Mucosa of rectum (tissue), 2 donors: ENCODE measurements at regions not wholly inside any gene's neighbourhood (a gene's known extent, or its start where the extent isn't known, plus 50 kb on each side); places are given as distances from the start of the nearest gene placed in this dataset.

ENCODE experiments used
- H3K27ac ChIP-seq, 2 donors: one replicate each; pipeline ENCODE4 v1.7.0; 2013; ENCODE audit warnings: inconsistent platforms in 2 of 2, low read depth in 2 of 2, low read length in 2 of 2
- H3K27me3 ChIP-seq, 2 donors: one replicate each; pipeline ENCODE4 v1.7.0; 2013; ENCODE audit warnings: low read length in 2 of 2; ENCODE audit not compliant: control insufficient read depth in 2 of 2, insufficient read depth in 2 of 2
- H3K36me3 ChIP-seq, 2 donors: one replicate each; pipeline ENCODE4 v1.7.0; 2013; ENCODE audit warnings: low read length in 2 of 2; ENCODE audit not compliant: control insufficient read depth in 2 of 2, insufficient read depth in 2 of 2
- H3K4me1 ChIP-seq, 2 donors: one replicate each; pipeline ENCODE4 v1.7.0; 2013; ENCODE audit warnings: low read length in 2 of 2, mild to moderate bottlenecking in 1 of 2; ENCODE audit not compliant: control insufficient read depth in 2 of 2, insufficient read depth in 2 of 2
- H3K4me3 ChIP-seq, 2 donors: one replicate each; pipeline ENCODE4 v1.7.0; 2013; ENCODE audit warnings: low read length in 2 of 2
- H3K9ac ChIP-seq, 2 donors: one replicate each; pipeline ENCODE4 v1.7.0; 2013; ENCODE audit warnings: low read length in 2 of 2, low read depth in 1 of 2, mild to moderate bottlenecking in 1 of 2
- H3K9me3 ChIP-seq, 2 donors: one replicate each; pipeline ENCODE4 v1.7.0; 2013; ENCODE audit warnings: low read length in 2 of 2; ENCODE audit not compliant: control insufficient read depth in 2 of 2
- donor health status: healthy.
- donor health status: Normal muscosa, but diverticular disease.

DNA sequence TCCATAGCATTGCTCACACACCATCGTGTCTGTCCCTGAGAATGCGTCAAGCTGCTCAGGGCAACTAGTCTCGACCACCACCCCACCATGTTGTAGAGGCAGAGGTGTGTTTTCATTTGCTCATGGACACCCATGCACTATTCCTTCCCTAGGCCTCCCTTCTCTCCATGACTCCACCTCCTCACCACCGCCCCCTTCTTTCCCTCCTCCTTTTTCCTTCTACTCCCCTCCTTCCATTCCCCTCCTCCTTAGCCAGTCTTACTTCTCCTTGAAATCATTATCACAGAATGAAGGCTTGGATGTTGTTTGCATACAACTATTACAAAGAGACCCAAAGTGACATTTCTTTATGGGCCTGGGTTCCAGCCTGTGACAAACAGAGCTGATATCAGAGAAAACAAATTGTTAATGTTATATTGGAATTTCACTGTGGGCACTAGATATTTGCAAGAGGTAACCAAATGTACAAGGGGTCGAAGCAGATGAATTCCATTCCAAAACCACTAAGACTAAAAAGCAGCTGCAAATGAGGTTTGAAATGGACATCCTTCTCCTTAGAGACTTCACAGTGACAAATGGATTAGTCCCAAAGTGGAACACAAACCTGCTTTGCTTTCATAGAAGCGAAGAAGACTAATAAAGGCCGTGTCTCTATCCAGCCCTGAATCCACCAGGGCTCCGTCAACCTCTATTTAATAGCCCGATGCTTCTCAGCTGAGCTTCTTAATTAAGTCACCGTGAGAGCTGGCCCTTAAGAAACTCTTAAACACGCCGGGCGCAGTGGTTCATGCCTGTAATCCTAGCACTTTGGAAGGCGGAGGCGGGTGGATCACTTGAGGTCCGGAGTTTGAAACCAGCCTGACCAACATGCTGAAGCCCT, 275.8 kb upstream of the SULF2 start:
- Histone ChIP-seq H3K36me3 (no peaks in the 10 kb centered on the region), H3K4me3 (no peak overlapping the region), H3K9me3 (no peaks in the 10 kb centered on the region)

DNA sequence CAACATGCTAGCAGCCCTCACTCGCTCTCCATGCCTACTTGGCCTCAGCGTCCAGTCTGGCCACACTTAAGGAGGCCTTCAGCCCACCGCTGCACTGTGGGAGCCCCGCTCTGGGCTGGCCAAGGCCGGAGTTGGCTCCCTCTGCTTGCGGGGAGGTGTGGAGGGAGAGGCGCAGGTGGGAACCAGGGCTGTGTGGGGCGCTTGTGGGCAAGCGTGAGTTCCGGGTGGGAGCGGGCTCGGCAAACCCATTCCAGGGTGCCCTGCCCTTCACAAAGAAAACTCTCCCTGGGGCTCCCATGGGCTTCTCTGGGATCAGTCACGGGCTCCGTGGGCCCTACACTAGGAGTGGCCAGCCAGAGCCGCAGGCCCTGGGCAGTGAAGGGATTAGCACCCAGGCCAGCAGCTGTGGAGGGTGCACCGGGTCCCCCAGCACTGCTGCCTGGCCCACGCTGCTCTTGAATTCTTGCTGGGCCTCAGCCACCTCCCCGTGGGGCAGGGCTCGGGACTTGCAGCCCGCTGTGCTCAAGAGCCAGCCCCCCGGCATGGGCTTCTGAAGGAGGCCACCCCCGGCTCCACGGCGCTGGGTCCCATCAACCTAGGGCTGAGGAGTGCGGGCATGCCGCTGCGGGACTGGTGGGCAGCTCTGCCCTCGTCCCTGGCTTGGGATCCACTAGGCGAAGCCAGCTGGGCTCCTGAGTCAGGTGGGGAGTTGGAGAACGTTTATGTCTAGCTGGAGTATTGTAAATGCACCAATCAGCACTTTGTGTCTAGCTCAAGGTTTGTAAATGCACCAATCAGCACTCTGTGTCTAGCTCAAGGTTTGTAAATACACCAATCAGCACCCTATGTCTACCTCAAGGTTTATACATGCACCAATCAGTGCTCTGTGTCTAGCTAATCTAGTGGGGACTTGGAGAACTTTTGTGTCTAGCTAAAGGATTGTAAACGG, 273.6 kb upstream of the SULF2 start:
- Histone ChIP-seq H3K9ac (no peak overlapping the region), H3K27me3 (no peaks in the 10 kb centered on the region), H3K27ac (no peak overlapping the region), H3K4me1 (no peaks in the 10 kb centered on the region), H3K36me3 (no peaks in the 10 kb centered on the region), H3K9me3 (no peaks in the 10 kb centered on the region), H3K4me3 (no peak overlapping the region)

More for the DNA sequence above, 275.8 kb upstream of the SULF2 start:
- no peaks in the 10 kb centered on the region for H3K4me1 ChIP-seq
- H3K27me3 ChIP-seq: no peaks in the 10 kb centered on the region
- H3K27ac ChIP-seq: no peak overlapping the region
- no peak overlapping the region for H3K9ac ChIP-seq

DNA sequence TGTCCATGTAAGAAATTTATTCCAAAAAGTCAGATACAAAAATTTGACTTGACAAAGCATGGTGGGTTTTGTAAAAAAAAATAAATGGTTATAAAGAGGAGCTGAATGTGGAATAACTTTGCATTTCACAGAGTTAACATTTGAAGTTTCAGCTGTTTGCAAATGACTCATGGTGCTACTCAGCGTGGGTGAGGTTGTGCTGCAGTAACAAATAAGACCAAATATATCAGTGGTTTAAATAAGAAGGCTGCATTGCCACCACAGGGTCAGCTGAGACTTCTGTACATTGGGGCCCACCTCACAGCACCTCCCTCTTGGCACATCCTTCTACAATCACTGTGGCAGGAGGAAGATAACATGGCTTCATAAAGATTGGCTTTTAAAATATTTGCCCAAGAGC, 272.5 kb upstream of the SULF2 start:
- no peaks in the 10 kb centered on the region for H3K9me3 ChIP-seq
- H3K9ac ChIP-seq: no peak overlapping the region
- H3K27ac ChIP-seq: no peak overlapping the region
- H3K27me3 ChIP-seq: peaks cover 0 to 3% of the 10 kb centered on the region in 2 donors
- H3K36me3 ChIP-seq: no peaks in the 10 kb centered on the region
- no peaks in the 10 kb centered on the region for H3K4me1 ChIP-seq
- no peak overlapping the region for H3K4me3 ChIP-seq

DNA sequence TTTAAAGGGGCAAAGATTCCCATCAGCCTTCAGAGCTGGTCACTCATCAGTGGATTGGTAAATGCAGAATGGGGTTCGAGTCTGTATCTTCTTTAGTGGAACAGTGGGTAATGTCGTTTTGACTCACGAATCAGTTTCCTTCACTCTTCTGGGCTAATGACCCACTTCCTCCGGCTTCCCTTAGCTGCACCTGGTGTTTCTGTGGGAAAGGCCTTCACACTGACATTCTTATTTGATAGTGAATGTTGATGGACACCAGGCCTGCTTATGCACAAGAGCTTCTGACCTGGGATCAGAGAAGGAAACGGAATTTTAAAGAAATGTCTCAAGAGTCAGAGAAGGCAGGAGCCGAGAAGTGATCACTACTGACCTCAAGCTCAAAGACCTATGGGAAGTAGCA, 272.0 kb upstream of the SULF2 start:
- Histone ChIP-seq H3K9ac (no peak overlapping the region), H3K4me1 (no peaks in the 10 kb centered on the region), H3K27ac (no peak overlapping the region), H3K36me3 (no peaks in the 10 kb centered on the region), H3K4me3 (no peak overlapping the region), H3K27me3 (peaks cover 0 to 3% of the 10 kb centered on the region in 2 donors), H3K9me3 (no peaks in the 10 kb centered on the region)

DNA sequence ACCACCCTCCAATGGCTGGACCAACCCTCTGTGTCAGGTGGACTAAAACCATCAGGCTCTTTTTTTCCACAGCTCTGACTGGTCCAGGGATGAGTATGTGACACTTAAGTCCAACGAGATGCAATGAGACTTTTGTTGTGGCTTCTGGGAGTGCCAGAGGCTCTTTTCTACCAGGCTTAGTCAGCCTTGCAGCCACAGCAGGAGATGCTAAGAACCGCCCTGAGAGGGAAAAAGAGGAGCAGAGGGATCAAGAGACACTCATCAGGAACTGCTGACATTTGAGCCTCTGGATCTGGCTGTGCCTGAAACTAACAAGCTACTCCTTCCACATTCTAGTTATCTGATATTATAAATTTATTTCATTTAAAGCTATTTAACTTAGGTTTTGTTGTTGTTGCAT, 270.9 kb upstream of the SULF2 start:
- no peak overlapping the region for H3K9ac ChIP-seq
- H3K4me3 ChIP-seq: no peak overlapping the region
- no peak overlapping the region for H3K27ac ChIP-seq
- no peaks in the 10 kb centered on the region for H3K4me1 ChIP-seq
- H3K9me3 ChIP-seq: no peaks in the 10 kb centered on the region
- H3K27me3 ChIP-seq: peaks cover 0 to 3% of the 10 kb centered on the region in 2 donors
- H3K36me3 ChIP-seq: no peaks in the 10 kb centered on the region

DNA sequence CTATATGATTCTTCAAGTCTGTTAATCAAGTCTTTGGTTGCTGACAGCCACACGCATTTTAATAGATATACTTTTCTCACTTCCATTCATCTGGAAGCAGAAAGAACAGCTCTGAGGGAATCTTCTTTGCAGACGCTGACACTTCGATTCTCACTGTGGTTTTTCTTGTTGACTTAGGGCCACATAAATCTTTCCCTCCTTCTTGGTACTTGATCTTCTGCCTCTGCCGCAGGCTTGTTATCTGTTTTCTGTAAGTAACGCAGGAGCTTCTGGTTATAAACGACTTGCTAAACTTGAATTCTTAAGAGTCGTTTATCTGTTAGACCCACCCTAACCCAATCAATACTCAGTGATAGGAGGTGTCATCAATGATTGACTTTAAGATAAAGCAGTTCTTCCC, 268.8 kb upstream of the SULF2 start:
- H3K36me3 ChIP-seq: no peaks in the 10 kb centered on the region

DNA sequence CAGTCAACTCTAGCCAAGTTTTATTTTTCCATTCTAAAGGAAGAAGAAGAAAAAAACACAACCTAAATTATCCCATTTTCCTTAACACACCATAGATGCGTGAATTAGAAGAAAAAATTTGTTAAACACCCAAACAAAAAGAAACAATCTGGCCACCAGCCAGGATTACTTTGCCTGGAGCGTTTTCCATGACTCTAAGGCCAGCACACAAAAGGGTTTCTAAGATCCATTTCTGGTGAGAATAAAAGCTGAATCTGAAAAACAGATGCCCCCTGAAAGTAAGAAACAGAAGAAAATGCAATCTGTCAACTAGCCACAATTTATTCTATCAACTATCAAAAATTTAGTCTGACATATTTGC, 267.2 kb upstream of the SULF2 start:
- no peaks in the 10 kb centered on the region for H3K9me3 ChIP-seq
- no peak overlapping the region for H3K9ac ChIP-seq
- H3K27me3 ChIP-seq: peaks cover 0 to 3% of the 10 kb centered on the region in 2 donors
- no peaks in the 10 kb centered on the region for H3K36me3 ChIP-seq
- no peak overlapping the region for H3K27ac ChIP-seq
- no peaks in the 10 kb centered on the region for H3K4me1 ChIP-seq
- no peak overlapping the region for H3K4me3 ChIP-seq

More for the DNA sequence above, 268.8 kb upstream of the SULF2 start:
- H3K9me3 ChIP-seq: no peaks in the 10 kb centered on the region
- H3K9ac ChIP-seq: no peak overlapping the region
- H3K4me3 ChIP-seq: no peak overlapping the region
- peaks cover 0 to 3% of the 10 kb centered on the region in 2 donors for H3K27me3 ChIP-seq
- H3K27ac ChIP-seq: no peak overlapping the region
- no peaks in the 10 kb centered on the region for H3K4me1 ChIP-seq

GRCh38 chr20:48051794-48052474, 266.7 kb upstream of the SULF2 start:
- Histone ChIP-seq H3K9me3 (no peaks in the 10 kb centered on the region), H3K9ac (no peak overlapping the region), H3K36me3 (no peaks in the 10 kb centered on the region), H3K27ac (no peak overlapping the region), H3K4me3 (no peak overlapping the region), H3K27me3 (peaks cover 0 to 3% of the 10 kb centered on the region in 2 donors), H3K4me1 (no peaks in the 10 kb centered on the region)

DNA sequence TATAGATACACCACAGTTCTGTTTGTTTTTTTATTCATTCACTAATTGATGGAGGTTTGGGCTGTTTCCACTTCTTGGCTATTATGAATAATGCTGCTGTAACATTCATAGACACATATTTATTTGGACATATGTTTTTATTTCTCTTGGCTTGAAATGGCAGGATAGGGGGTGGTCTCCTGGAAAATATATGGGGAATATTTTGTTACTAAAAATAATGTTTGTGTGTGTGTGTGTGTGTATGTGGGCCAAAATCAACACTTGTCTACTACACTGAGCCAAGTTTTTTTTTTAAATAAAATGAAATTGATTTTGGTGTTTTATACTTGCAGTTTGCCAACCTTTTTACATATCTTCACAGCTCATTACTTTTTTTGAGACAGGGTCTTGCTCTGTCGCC, 264.4 kb upstream of the SULF2 start:
- Histone ChIP-seq H3K4me1 (no peaks in the 10 kb centered on the region), H3K36me3 (no peaks in the 10 kb centered on the region), H3K4me3 (no peak overlapping the region), H3K27ac (no peak overlapping the region), H3K9ac (no peak overlapping the region), H3K9me3 (no peaks in the 10 kb centered on the region), H3K27me3 (peaks cover 0 to 3% of the 10 kb centered on the region in 2 donors)
